ENCODE measurements at regions not wholly inside any gene's neighbourhood (a gene's known extent, or its start where the extent isn't known, plus 50 kb on each side); places are given as distances from the start of the nearest gene placed in this dataset.

GRCh38 chr18:75958683-75959082 is 531.2 kb upstream of the SMIM21 start:
- TF ChIP-seq CTCF (IDR thresholded peaks at IDR 0.05) (no peak), POLR2AphosphoS5 (IDR thresholded peaks at IDR 0.05) (no peak), EP300 (IDR thresholded peaks at IDR 0.05) (no peak), POLR2A (IDR thresholded peaks at IDR 0.05) (no peak)
- Histone ChIP-seq H3K4me3 (no peak overlapping the region), H3K4me1 (no peaks in the 10 kb centered on the region), H3K27me3 (no peaks in the 10 kb centered on the region), H3K36me3 (no peaks in the 10 kb centered on the region), H3K9me3 (peaks cover 0 to 4% (median 0%) of the 10 kb centered on the region in 3 donors), H3K27ac (no peak overlapping the region)
- ATAC-seq, result no peak
- WGBS, 2 donors (ENCODE audit: low coverage in 1 of 2), result 71 to 85% methylated on average over 1 of the region's 1 CpG

GRCh38 chr18:75945265-75945933 is 517.9 kb upstream of the SMIM21 start:
- WGBS, 2 donors (ENCODE audit: low coverage in 1 of 2), result 57 to 71% methylated on average over 1 of the region's 5 CpGs
- no peaks in the 10 kb centered on the region for H3K27me3 ChIP-seq
- no peak for ATAC-seq
- H3K4me1 ChIP-seq, result no peaks in the 10 kb centered on the region
- H3K4me3 ChIP-seq, result no peak overlapping the region
- H3K9me3 ChIP-seq, result peaks cover 0 to 13% (median 0%) of the 10 kb centered on the region in 3 donors
- H3K27ac ChIP-seq, result no peak overlapping the region
- TF ChIP-seq EP300 (IDR thresholded peaks at IDR 0.05) (no peak), POLR2AphosphoS5 (IDR thresholded peaks at IDR 0.05) (no peak), POLR2A (IDR thresholded peaks at IDR 0.05) (no peak), CTCF (IDR thresholded peaks at IDR 0.05) (no peak)
- no peaks in the 10 kb centered on the region for H3K36me3 ChIP-seq

GRCh38 chr18:75937306-75937705 is 509.8 kb upstream of the SMIM21 start:
- ATAC-seq, result no peak
- WGBS, 2 donors (ENCODE audit: low coverage in 1 of 2), result 52 to 100% methylated on average over 1 to 2 of the region's 2 CpGs
- H3K27ac ChIP-seq, result no peak overlapping the region
- H3K27me3 ChIP-seq, result no peaks in the 10 kb centered on the region
- H3K4me3 ChIP-seq, result no peak overlapping the region
- no peaks in the 10 kb centered on the region for H3K9me3 ChIP-seq
- no peaks in the 10 kb centered on the region for H3K36me3 ChIP-seq
- no peaks in the 10 kb centered on the region for H3K4me1 ChIP-seq
- TF ChIP-seq POLR2A (IDR thresholded peaks at IDR 0.05), result no peak
- no peak for TF ChIP-seq CTCF (IDR thresholded peaks at IDR 0.05)
- no peak for TF ChIP-seq POLR2AphosphoS5 (IDR thresholded peaks at IDR 0.05)
- TF ChIP-seq EP300 (IDR thresholded peaks at IDR 0.05), result no peak

- Histone ChIP-seq H3K4me3 (no peak overlapping the region), H3K4me1 (no peaks in the 10 kb centered on the region), H3K27ac (no peak overlapping the region), H3K27me3 (no peaks in the 10 kb centered on the region), H3K36me3 (no peaks in the 10 kb centered on the region), H3K9me3 (no peaks in the 10 kb centered on the region)
- WGBS, 2 donors (ENCODE audit: low coverage in 1 of 2), result 89% methylated on average over 1 of the region's 1 CpG; no CpG with 5 or more reads in 1 of the 2 donors
- ATAC-seq, result no peak
- TF ChIP-seq POLR2AphosphoS5 (IDR thresholded peaks at IDR 0.05), result no peak
- TF ChIP-seq EP300 (IDR thresholded peaks at IDR 0.05), result no peak
- TF ChIP-seq POLR2A (IDR thresholded peaks at IDR 0.05), result no peak
- TF ChIP-seq CTCF (IDR thresholded peaks at IDR 0.05), result no peak
These were observed 509.4 kb upstream of the SMIM21 start for GRCh38 chr18:75936862-75937261.

GRCh38 chr18:75931079-75931478 is 503.6 kb upstream of the SMIM21 start:
- Histone ChIP-seq H3K27me3 (no peaks in the 10 kb centered on the region), H3K4me3 (no peak overlapping the region), H3K27ac (no peak overlapping the region), H3K4me1 (no peaks in the 10 kb centered on the region), H3K9me3 (no peaks in the 10 kb centered on the region), H3K36me3 (no peaks in the 10 kb centered on the region)
- no peak for TF ChIP-seq POLR2A (IDR thresholded peaks at IDR 0.05)
- no peak for TF ChIP-seq CTCF (IDR thresholded peaks at IDR 0.05)
- TF ChIP-seq POLR2AphosphoS5 (IDR thresholded peaks at IDR 0.05), result no peak
- no peak for TF ChIP-seq EP300 (IDR thresholded peaks at IDR 0.05)
- no peak for ATAC-seq
- 66 to 79% methylated on average over 2 of the region's 2 CpGs for WGBS, 2 donors (ENCODE audit: low coverage in 1 of 2)
